Caco-2 (cell line): ENCODE measurements at regions not wholly inside any gene's neighbourhood (a gene's known extent, or its start where the extent isn't known, plus 50 kb on each side); places are given as distances from the start of the nearest gene placed in this dataset.

ENCODE experiments used
- BruUV-seq: library from RNA; stranded (reverse); fragments of 400-500 nt; replicated peaks from 2 replicates; lab custom pipeline; 2021; lab: Mats Ljungman, UMichigan
- CTCF ChIA-PET: fragments of 300-600 bp; sonication (Branson Sonifier 250); formaldehyde crosslinking; loops from one replicate; lab custom pipeline; 2022; ENCODE audit warnings: antibody characterized with exemption; lab: Charles Lee
- POLR2A ChIA-PET: fragments of 300-600 bp; sonication (Branson Sonifier 250); formaldehyde crosslinking; loops from one replicate; lab custom pipeline; 2022; ENCODE audit warnings: antibody characterized with exemption; lab: Charles Lee
- DNase-seq, 2 experiments: peaks; one replicate each; pipeline versions ENCODE4 v3.0.0 to v3.0.0-alpha.2; 2020 to 2022
- H3K27me3 ChIP-seq: replicated peaks from 2 replicates; pipeline ENCODE4 v1.6.0; 2011; ENCODE audit warnings: low read length; ENCODE audit not compliant: control insufficient read depth, insufficient read depth
- H3K36me3 ChIP-seq: 2 replicates; pipeline ENCODE4 v1.5.1; 2011; ENCODE audit warnings: low read length; ENCODE audit not compliant: control insufficient read depth, insufficient read depth
- H3K4me1 ChIP-seq: fragments of 250-450 bp; sonication (Bioruptor Pico); 2 replicates; pipeline ENCODE4 v1.5.1; 2020; ENCODE audit warnings: mild to moderate bottlenecking
- H3K4me3 ChIP-seq: 2 replicates; pipeline ENCODE4 v1.5.1; 2011; ENCODE audit warnings: low read depth, mild to moderate bottlenecking, control low read depth, low read length
- H3K9me3 ChIP-seq: fragments of 250-450 bp; sonication (Bioruptor Pico); 2 replicates; pipeline ENCODE4 v1.5.1; 2020; ENCODE audit warnings: mild to moderate bottlenecking, moderate library complexity
- H3K27ac Mint-ChIP-seq: one replicate; pipeline ENCODE4 v1.8.0; 2022; ENCODE audit warnings: mixed read lengths; ENCODE audit not compliant: unreplicated experiment
- H3K27me3 Mint-ChIP-seq: one replicate; pipeline ENCODE4 v1.8.0; 2022; ENCODE audit warnings: mixed read lengths; ENCODE audit not compliant: insufficient read depth, unreplicated experiment
- H3K36me3 Mint-ChIP-seq: one replicate; pipeline ENCODE4 v1.8.0; 2022; ENCODE audit warnings: mild to moderate bottlenecking, mixed read lengths; ENCODE audit not compliant: insufficient read depth, unreplicated experiment
- H3K4me1 Mint-ChIP-seq: one replicate; pipeline ENCODE4 v1.8.0; 2022; ENCODE audit warnings: low read depth, mixed read lengths; ENCODE audit not compliant: unreplicated experiment
- H3K4me3 Mint-ChIP-seq: one replicate; pipeline ENCODE4 v1.8.0; 2022; ENCODE audit warnings: mild to moderate bottlenecking, moderate library complexity, mixed read lengths; ENCODE audit not compliant: unreplicated experiment
- H3K9me3 Mint-ChIP-seq: one replicate; pipeline ENCODE4 v1.8.0; 2022; ENCODE audit warnings: mixed read lengths; ENCODE audit not compliant: unreplicated experiment
- intact Hi-C: fragments of 100-400 bp; cut with micrococcal nuclease; formaldehyde crosslinking; loops from one replicate; pipeline ENCODE4 v1.10.0; 2022; ENCODE audit not compliant: unreplicated experiment
- TF ChIP-seq, protein P1 (sequence below), 2 experiments: fragments of 200-600 bp in 1 of 2; IDR thresholded peaks; 1 replicate in 1 of 2; 2 replicates in 1 of 2; pipeline versions ENCODE4 v1.5.1 to v1.8.0; 2011 to 2022; ENCODE audit warnings: antibody characterized with exemption in 1 of 2, control low read depth in 1 of 2, inconsistent platforms in 1 of 2, low read depth in 1 of 2, low read length in 1 of 2, mild to moderate bottlenecking in 1 of 2, moderate library complexity in 1 of 2; ENCODE audit not compliant: insufficient read depth in 1 of 2, severe bottlenecking in 1 of 2, unreplicated experiment in 1 of 2

DNA sequence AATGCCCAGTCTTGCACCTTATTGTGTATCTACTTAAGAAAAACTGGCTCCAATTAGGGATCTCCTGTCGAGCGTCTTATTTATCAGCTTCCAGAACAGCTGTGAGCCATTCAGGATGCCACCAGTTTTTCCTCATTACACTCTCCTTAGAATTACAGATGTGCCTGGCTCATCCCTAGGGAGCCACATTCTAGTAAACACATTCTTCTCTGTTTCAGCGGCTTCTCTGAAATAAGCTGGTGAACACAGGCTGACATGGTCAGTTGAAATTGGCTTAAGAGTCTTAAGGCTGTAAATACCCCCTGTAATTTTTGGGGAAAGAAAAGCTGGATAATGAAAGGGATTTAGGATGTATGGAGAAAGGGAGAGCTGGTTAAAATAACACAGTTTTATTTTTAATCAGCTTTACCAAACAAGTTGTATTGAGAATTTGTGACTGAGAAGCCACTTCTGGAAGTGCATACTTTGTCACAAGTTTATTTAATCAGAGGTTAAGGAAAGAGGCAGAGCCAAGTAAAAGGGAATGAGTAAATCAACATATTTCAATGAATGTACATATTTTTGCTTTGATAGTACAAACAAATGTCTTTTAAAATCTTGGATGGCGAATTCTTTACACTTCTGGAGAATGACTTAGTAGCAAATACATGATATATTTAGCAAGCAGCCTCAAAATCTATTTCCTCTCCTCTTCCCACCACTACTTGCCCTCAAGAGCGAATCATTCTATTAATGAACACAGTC lies 562.0 kb upstream of the GOT2 start:
- DNase-seq: no peak
- Mint-ChIP-seq H3K4me3 (no peak overlapping the region), H3K27ac (no peak overlapping the region), H3K9me3 (no peaks in the 10 kb centered on the region), H3K27me3 (peaks cover 12% of the 10 kb centered on the region), H3K4me1 (no peaks in the 10 kb centered on the region), H3K36me3 (no peaks in the 10 kb centered on the region)
- ChIA-PET POLR2A (no interaction called here), CTCF (no interaction called here)
- Histone ChIP-seq H3K36me3 (no peaks in the 10 kb centered on the region), H3K4me3 (no peak overlapping the region), H3K4me1 (no peaks in the 10 kb centered on the region), H3K27me3 (no peaks in the 10 kb centered on the region), H3K9me3 (no peaks in the 10 kb centered on the region)
- no TSS peak for BruUV-seq
- TF ChIP-seq, protein P1, sequence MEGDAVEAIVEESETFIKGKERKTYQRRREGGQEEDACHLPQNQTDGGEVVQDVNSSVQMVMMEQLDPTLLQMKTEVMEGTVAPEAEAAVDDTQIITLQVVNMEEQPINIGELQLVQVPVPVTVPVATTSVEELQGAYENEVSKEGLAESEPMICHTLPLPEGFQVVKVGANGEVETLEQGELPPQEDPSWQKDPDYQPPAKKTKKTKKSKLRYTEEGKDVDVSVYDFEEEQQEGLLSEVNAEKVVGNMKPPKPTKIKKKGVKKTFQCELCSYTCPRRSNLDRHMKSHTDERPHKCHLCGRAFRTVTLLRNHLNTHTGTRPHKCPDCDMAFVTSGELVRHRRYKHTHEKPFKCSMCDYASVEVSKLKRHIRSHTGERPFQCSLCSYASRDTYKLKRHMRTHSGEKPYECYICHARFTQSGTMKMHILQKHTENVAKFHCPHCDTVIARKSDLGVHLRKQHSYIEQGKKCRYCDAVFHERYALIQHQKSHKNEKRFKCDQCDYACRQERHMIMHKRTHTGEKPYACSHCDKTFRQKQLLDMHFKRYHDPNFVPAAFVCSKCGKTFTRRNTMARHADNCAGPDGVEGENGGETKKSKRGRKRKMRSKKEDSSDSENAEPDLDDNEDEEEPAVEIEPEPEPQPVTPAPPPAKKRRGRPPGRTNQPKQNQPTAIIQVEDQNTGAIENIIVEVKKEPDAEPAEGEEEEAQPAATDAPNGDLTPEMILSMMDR (IDR thresholded peaks at IDR 0.05; ENCODE audit: insufficient read depth in 1 of 2, low read depth in 1 of 2, low read length in 1 of 2, severe bottlenecking in 1 of 2, unreplicated experiment in 1 of 2): no peak
- intact Hi-C loops: no loop called here

DNA sequence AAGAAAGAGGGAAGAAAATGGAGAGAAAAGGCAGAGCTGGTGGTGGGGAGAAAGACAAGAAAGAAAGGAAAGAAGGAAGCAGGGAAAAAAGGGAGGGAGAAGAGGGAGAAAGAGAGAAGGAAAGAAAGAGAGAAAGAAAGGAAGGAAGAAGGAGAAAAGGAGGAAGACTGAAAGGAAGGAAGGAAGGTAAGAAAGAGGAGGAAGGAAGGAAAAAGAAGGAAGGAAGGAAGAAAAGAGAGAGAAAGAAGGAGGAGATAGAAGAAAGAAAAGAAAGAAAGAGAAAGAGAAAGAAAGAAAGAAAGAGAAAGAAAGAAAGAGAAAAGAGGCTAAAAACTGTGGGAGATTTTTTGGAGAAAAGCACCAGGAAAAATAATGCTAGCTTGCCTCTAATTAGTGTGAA lies 561.4 kb upstream of the GOT2 start:
- ChIA-PET POLR2A (no interaction called here), CTCF (no interaction called here)
- H3K4me1 ChIP-seq: no peaks in the 10 kb centered on the region
- Mint-ChIP-seq H3K4me1 (no peaks in the 10 kb centered on the region), H3K27ac (no peak overlapping the region), H3K27me3 (peaks cover 12% of the 10 kb centered on the region), H3K9me3 (no peaks in the 10 kb centered on the region), H3K36me3 (no peaks in the 10 kb centered on the region), H3K4me3 (no peak overlapping the region)
- H3K27me3 ChIP-seq: no peaks in the 10 kb centered on the region
- intact Hi-C loops: no loop called here
- no peaks in the 10 kb centered on the region for H3K9me3 ChIP-seq
- H3K4me3 ChIP-seq: no peak overlapping the region
- no peak for DNase-seq
- TF ChIP-seq, protein P1 (IDR thresholded peaks at IDR 0.05; ENCODE audit: insufficient read depth in 1 of 2, low read depth in 1 of 2, low read length in 1 of 2, severe bottlenecking in 1 of 2, unreplicated experiment in 1 of 2): no peak
- no peaks in the 10 kb centered on the region for H3K36me3 ChIP-seq
- BruUV-seq: no TSS peak

DNA sequence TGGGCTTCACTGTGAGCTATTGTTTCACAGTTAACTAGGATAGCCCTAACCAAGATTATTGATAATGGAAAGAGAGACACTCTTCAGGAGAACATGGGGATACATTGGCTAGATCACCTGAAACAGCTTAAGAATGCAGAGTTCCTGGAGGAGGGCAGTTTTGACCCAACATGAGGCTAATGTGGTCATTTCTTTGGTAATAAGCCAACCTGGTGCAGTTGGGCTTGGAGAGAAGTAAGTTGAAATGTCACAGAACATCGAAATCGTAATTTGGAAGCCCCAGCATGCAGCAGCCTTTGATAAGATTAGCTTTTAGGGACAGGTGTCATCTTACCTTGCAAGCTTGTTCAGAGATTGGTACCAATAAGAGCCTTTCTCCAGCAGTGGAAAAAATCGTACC lies 556.6 kb upstream of the GOT2 start:
- H3K36me3 ChIP-seq: no peaks in the 10 kb centered on the region
- no peaks in the 10 kb centered on the region for H3K4me1 Mint-ChIP-seq
- POLR2A ChIA-PET: no interaction called here
- BruUV-seq: no TSS peak
- H3K4me3 Mint-ChIP-seq: no peak overlapping the region
- no peaks in the 10 kb centered on the region for H3K4me1 ChIP-seq
- H3K4me3 ChIP-seq: no peak overlapping the region
- no peaks in the 10 kb centered on the region for H3K9me3 ChIP-seq
- no peak for DNase-seq
- peaks cover 6% of the 10 kb centered on the region for H3K9me3 Mint-ChIP-seq
- H3K27ac Mint-ChIP-seq: no peak overlapping the region
- intact Hi-C loops: no loop called here
- TF ChIP-seq, protein P1 (IDR thresholded peaks at IDR 0.05; ENCODE audit: insufficient read depth in 1 of 2, low read depth in 1 of 2, low read length in 1 of 2, severe bottlenecking in 1 of 2, unreplicated experiment in 1 of 2): no peak
- no peaks in the 10 kb centered on the region for H3K36me3 Mint-ChIP-seq
- CTCF ChIA-PET: no interaction called here
- no peaks in the 10 kb centered on the region for H3K27me3 ChIP-seq
- peaks cover 5% of the 10 kb centered on the region for H3K27me3 Mint-ChIP-seq
